Astrocyte of the spinal cord (primary cell): ENCODE measurements at regions not wholly inside any gene's neighbourhood (a gene's known extent, or its start where the extent isn't known, plus 50 kb on each side); places are given as distances from the start of the nearest gene placed in this dataset.

ENCODE experiments used
- DNase-seq: peaks from one replicate; pipeline ENCODE4 v3.0.0; 2011; ENCODE audit warnings: low read depth, low spot score
- H3K4me3 ChIP-seq: 2 replicates; pipeline ENCODE4 v1.5.1; 2011; ENCODE audit warnings: low read depth, mild to moderate bottlenecking, low read length, moderate library complexity
- in situ Hi-C: cut with HindIII; loops from 2 replicates; pipeline ENCODE4 v1.10.0; 2017; ENCODE audit warnings: low sequenced_read_pairs
- TF ChIP-seq, protein P1 (sequence below): IDR thresholded peaks from 2 replicates; pipeline ENCODE4 v1.5.1; 2012; ENCODE audit warnings: low read depth, mild to moderate bottlenecking, low read length, inconsistent platforms

GRCh38 chr20:59382157-59382725 is 81.8 kb downstream of the EDN3 start:
- in situ Hi-C loops, result no loop called here
- DNase-seq, result no peak
- TF ChIP-seq, protein P1, sequence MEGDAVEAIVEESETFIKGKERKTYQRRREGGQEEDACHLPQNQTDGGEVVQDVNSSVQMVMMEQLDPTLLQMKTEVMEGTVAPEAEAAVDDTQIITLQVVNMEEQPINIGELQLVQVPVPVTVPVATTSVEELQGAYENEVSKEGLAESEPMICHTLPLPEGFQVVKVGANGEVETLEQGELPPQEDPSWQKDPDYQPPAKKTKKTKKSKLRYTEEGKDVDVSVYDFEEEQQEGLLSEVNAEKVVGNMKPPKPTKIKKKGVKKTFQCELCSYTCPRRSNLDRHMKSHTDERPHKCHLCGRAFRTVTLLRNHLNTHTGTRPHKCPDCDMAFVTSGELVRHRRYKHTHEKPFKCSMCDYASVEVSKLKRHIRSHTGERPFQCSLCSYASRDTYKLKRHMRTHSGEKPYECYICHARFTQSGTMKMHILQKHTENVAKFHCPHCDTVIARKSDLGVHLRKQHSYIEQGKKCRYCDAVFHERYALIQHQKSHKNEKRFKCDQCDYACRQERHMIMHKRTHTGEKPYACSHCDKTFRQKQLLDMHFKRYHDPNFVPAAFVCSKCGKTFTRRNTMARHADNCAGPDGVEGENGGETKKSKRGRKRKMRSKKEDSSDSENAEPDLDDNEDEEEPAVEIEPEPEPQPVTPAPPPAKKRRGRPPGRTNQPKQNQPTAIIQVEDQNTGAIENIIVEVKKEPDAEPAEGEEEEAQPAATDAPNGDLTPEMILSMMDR, result no peak
- no peak overlapping the region for H3K4me3 ChIP-seq

- DNase-seq, result no peak
- no peak overlapping the region for H3K4me3 ChIP-seq
- TF ChIP-seq, protein P1, result no peak
- in situ Hi-C loops, result no loop called here
These were observed 82.5 kb downstream of the EDN3 start for GRCh38 chr20:59382907-59383306.

- TF ChIP-seq, protein P1, result no peak
- no peak for DNase-seq
- in situ Hi-C loops, result no loop called here
These were observed 84.6 kb downstream of the EDN3 start for GRCh38 chr20:59385038-59385437.

DNA sequence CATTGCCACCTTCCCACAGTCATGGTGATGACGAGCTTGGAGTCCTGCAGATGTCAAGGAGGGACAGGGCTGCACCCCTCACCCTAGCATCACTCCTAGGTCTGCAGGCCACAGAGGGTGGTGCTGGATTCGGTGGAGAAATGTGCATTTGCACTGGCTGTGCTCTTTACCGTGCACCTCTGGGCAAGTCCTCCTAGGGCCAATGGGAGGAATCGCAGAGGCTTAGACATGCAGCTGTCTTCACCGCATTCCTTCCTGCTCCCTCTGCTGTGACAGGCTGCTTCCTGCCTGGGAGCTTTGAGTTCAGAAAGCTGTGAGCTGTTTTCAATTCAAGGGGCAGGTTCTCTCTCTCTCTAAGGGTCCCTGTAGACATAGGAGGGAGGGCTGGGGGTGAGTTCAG is 85.1 kb downstream of the EDN3 start:
- no peak for DNase-seq

More at GRCh38 chr20:59385038-59385437, 84.6 kb downstream of the EDN3 start:
- no peak overlapping the region for H3K4me3 ChIP-seq

GRCh38 chr20:59386809-59387208 is 86.4 kb downstream of the EDN3 start:
- TF ChIP-seq, protein P1, result no peak
- no peak for DNase-seq
- H3K4me3 ChIP-seq, result no peak overlapping the region
- in situ Hi-C loops, result no loop called here

More for the DNA sequence above, 85.1 kb downstream of the EDN3 start:
- in situ Hi-C loops, result no loop called here
- TF ChIP-seq, protein P1, result no peak
- no peak overlapping the region for H3K4me3 ChIP-seq

- in situ Hi-C loops, result no loop called here
- H3K4me3 ChIP-seq, result no peak overlapping the region
- no peak for DNase-seq
- TF ChIP-seq, protein P1, result no peak
These were observed 87.5 kb downstream of the EDN3 start for GRCh38 chr20:59387891-59388290.
